ENCODE measurements at regions not wholly inside any gene's neighbourhood (a gene's known extent, or its start where the extent isn't known, plus 50 kb on each side); places are given as distances from the start of the nearest gene placed in this dataset.
"Not testable (repeated sequence)": the region's sequence is repeated elsewhere in the genome, so short reads cannot be mapped to it uniquely, and the experiment has no call there.

DNA sequence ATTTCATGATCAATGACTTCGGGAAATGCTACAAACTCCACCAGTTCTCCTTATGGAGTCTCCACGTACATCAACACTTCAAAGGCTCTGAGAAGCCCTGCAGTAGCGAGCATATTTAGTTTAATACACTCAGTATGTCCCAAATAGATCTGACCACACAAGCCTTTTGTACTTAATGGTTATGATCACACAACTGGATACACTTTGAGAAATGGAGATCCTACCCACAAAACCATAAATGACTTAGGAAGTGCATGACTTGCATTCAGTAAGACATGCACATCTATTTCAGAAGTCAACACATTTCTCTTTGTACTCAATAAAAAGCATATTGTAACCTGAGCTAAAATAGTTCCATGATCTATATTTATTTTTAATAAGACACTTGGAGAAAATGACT is 103.6 kb upstream of the SPATA12 start:
- H3K4me1 ChIP-seq (ENCODE audit: control insufficient read depth, insufficient read depth, low read length) = no peaks in the 10 kb centered on the region
- H3K9me3 ChIP-seq (ENCODE audit: control insufficient read depth, insufficient read depth, low read length) = no peaks in the 10 kb centered on the region
- no peak overlapping the region for H3K27ac ChIP-seq (ENCODE audit: low read depth, low read length)
- H3K4me3 ChIP-seq (ENCODE audit: low read depth, low read length) = no peak overlapping the region
- H3K9ac ChIP-seq (ENCODE audit: low read depth, low read length) = no peak overlapping the region
- no peaks in the 10 kb centered on the region for H3K27me3 ChIP-seq (ENCODE audit: control insufficient read depth, insufficient read depth, low read length)
- H3K36me3 ChIP-seq (ENCODE audit: control insufficient read depth, insufficient read depth, low read length) = no peaks in the 10 kb centered on the region

DNA sequence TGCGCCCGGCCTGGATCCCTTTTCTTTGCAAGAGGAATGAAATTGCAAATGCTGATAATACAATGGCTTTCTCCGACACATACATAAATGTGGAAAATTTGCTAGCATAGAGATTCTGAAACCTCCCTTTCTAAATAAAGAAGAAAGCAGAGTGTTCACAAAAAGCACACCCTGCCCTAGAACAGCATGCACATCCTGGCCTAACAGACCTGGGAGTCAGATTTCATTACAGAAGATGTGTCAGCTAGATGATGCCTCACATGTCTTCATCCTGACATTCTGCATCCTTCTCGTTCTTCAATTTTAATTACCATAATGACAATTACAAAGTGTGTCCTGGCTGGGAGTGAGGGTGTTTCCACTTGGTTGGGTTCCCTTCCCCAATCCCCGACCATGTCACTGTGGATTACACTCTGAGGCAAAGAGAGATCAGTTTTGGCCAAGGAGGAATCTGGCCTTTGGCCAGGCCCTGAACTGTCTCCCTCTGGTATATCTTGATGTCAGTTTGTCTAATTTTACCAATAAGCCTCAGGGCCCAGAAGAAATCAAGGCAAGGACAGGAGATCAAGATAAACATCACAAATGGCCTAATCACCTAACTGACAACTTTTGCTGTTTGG is 104.9 kb upstream of the SPATA12 start:
- Histone ChIP-seq H3K9ac (ENCODE audit: low read depth, low read length) (no peak overlapping the region), H3K9me3 (ENCODE audit: control insufficient read depth, insufficient read depth, low read length) (no peaks in the 10 kb centered on the region), H3K27me3 (ENCODE audit: control insufficient read depth, insufficient read depth, low read length) (no peaks in the 10 kb centered on the region), H3K4me1 (ENCODE audit: control insufficient read depth, insufficient read depth, low read length) (no peaks in the 10 kb centered on the region), H3K36me3 (ENCODE audit: control insufficient read depth, insufficient read depth, low read length) (no peaks in the 10 kb centered on the region), H3K27ac (ENCODE audit: low read depth, low read length) (no peak overlapping the region), H3K4me3 (ENCODE audit: low read depth, low read length) (no peak overlapping the region)

DNA sequence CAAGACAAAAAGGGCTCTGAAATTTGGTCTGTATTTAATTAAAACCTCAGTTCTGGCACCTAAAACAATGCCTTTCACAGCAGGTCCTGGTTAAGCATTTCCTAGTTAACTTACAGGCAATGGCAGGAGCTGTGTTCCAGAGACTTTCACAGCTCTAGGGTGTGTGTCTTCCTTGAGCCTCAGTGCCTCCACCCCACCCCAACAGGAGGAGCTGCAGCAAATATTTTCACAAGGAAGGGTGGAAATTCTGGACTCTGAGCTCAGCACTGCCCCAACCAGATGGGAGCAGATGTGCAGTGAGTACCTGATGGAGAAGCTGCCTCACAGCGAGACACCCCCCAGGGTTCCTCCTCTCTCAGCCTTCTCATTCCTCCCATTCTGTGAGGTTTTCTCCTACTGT is 106.3 kb upstream of the SPATA12 start:
- Histone ChIP-seq H3K36me3 (ENCODE audit: control insufficient read depth, insufficient read depth, low read length) (no peaks in the 10 kb centered on the region), H3K9me3 (ENCODE audit: control insufficient read depth, insufficient read depth, low read length) (no peaks in the 10 kb centered on the region), H3K4me1 (ENCODE audit: control insufficient read depth, insufficient read depth, low read length) (no peaks in the 10 kb centered on the region), H3K9ac (ENCODE audit: low read depth, low read length) (no peak overlapping the region), H3K27ac (ENCODE audit: low read depth, low read length) (no peak overlapping the region), H3K4me3 (ENCODE audit: low read depth, low read length) (no peak overlapping the region), H3K27me3 (ENCODE audit: control insufficient read depth, insufficient read depth, low read length) (no peaks in the 10 kb centered on the region)

DNA sequence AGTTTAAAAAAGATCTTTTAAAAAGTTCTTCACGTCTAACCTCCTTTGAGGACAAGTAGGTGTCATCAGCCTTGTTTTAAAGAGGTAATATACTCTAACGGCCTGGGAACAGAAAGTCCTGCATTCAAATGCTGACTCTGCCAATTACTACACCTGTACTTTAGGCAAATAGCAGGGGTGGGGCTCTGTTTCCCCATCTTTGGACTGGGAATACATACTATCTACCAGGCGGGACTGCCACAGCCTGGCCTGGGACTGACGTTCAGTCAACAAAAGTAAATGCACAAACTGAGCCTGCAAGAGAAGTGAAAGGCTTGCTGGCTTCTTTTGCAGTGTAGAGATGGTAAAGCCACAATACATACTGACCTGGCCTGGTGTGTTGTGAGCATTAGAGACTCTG is 107.6 kb upstream of the SPATA12 start:
- Histone ChIP-seq H3K4me3 (ENCODE audit: low read depth, low read length) (no peak overlapping the region), H3K27ac (ENCODE audit: low read depth, low read length) (no peak overlapping the region), H3K4me1 (ENCODE audit: control insufficient read depth, insufficient read depth, low read length) (no peaks in the 10 kb centered on the region), H3K27me3 (ENCODE audit: control insufficient read depth, insufficient read depth, low read length) (no peaks in the 10 kb centered on the region), H3K9ac (ENCODE audit: low read depth, low read length) (no peak overlapping the region), H3K9me3 (ENCODE audit: control insufficient read depth, insufficient read depth, low read length) (no peaks in the 10 kb centered on the region), H3K36me3 (ENCODE audit: control insufficient read depth, insufficient read depth, low read length) (no peaks in the 10 kb centered on the region)

DNA sequence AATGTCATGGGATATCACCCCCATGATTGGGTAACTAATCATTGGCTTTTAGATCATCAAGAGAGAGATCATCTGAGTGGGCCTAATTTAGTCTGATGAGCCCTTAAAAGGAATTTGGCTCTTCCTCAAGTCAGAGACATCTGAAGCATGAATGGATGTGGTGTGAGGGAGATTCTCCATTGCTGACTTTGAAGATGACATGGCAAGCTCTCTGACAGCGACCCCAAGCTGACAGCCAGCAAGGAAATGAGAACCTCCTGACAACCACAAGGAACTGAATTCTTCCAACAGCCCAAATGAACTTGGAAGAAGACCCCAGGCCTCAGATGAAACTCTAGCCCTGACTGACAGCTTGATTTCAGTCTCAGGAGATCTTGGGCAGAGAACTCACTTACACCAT is 108.4 kb upstream of the SPATA12 start:
- Histone ChIP-seq H3K27ac (ENCODE audit: low read depth, low read length) (no peak overlapping the region), H3K36me3 (ENCODE audit: control insufficient read depth, insufficient read depth, low read length) (no peaks in the 10 kb centered on the region), H3K4me3 (ENCODE audit: low read depth, low read length) (no peak overlapping the region), H3K27me3 (ENCODE audit: control insufficient read depth, insufficient read depth, low read length) (no peaks in the 10 kb centered on the region), H3K4me1 (ENCODE audit: control insufficient read depth, insufficient read depth, low read length) (no peaks in the 10 kb centered on the region), H3K9ac (ENCODE audit: low read depth, low read length) (no peak overlapping the region), H3K9me3 (ENCODE audit: control insufficient read depth, insufficient read depth, low read length) (no peaks in the 10 kb centered on the region)

DNA sequence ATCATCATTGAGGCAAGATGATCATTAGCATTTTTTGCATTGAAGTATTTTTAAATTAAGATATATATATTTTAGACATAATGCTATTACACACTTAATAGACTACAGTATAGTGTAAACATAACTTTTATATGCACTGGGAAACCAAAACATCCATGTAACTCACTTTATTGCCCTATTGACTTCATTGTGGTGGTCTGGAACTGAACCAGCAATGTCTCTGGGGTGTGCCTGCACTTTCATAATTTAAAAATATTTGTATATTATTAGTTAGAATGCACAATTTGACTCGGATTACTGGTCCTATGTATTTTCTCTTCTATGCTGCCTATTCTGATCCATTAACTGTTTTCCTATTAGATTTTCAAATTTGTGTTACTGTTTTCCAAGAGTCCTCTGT is 109.1 kb upstream of the SPATA12 start:
- Histone ChIP-seq H3K9ac (ENCODE audit: low read depth, low read length) (no peak overlapping the region), H3K4me3 (ENCODE audit: low read depth, low read length) (no peak overlapping the region), H3K36me3 (ENCODE audit: control insufficient read depth, insufficient read depth, low read length) (no peaks in the 10 kb centered on the region), H3K27me3 (ENCODE audit: control insufficient read depth, insufficient read depth, low read length) (no peaks in the 10 kb centered on the region), H3K27ac (ENCODE audit: low read depth, low read length) (no peak overlapping the region), H3K9me3 (ENCODE audit: control insufficient read depth, insufficient read depth, low read length) (no peaks in the 10 kb centered on the region), H3K4me1 (ENCODE audit: control insufficient read depth, insufficient read depth, low read length) (no peaks in the 10 kb centered on the region)

DNA sequence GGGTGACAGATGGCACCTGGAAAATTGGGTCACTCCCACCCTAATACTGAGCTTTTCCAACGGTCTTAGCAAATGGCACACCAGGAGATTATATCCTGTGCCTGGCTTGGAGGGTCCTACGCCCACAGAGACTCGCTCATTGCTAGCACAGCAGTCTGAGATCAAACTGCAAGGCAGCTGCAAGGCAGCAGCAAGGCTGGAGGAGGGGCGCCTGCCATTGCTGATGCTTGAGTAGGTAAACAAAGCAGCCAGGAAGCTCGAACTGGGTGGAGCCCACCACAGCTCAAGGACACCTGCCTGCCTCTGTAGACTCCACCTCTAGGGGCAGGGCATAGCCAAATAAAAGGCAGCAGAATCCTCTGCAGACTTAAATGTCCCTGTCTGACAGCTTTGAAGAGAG is 115.1 kb upstream of the SPATA12 start:
- not testable (repeated sequence) for H3K9me3 ChIP-seq (ENCODE audit: control insufficient read depth, insufficient read depth, low read length); H3K9ac ChIP-seq (ENCODE audit: low read depth, low read length); H3K4me3 ChIP-seq (ENCODE audit: low read depth, low read length); H3K27me3 ChIP-seq (ENCODE audit: control insufficient read depth, insufficient read depth, low read length); H3K36me3 ChIP-seq (ENCODE audit: control insufficient read depth, insufficient read depth, low read length); H3K4me1 ChIP-seq (ENCODE audit: control insufficient read depth, insufficient read depth, low read length); H3K27ac ChIP-seq (ENCODE audit: low read depth, low read length)

DNA sequence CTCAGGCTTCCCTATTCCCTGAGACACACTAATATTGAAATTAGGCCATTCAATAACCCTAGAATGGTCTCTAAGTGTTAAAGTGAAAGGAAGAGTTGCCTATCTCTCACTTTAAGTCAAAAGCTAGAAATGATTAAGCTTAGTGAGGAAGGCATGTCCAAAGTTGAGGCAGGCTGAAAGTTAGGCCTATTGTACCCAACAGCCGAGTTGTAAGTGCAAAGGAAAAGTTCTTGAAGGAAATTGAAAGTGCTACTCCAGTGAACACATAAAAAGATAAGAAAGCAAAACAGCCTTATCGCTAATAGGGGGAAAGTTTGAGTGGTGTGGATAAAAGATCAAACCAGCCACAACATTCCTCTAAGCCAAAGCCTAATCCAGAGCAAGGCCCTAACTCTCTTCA is 117.9 kb upstream of the SPATA12 start:
- Histone ChIP-seq H3K4me1 (ENCODE audit: control insufficient read depth, insufficient read depth, low read length) (no peaks in the 10 kb centered on the region), H3K9ac (ENCODE audit: low read depth, low read length) (no peak overlapping the region)

DNA sequence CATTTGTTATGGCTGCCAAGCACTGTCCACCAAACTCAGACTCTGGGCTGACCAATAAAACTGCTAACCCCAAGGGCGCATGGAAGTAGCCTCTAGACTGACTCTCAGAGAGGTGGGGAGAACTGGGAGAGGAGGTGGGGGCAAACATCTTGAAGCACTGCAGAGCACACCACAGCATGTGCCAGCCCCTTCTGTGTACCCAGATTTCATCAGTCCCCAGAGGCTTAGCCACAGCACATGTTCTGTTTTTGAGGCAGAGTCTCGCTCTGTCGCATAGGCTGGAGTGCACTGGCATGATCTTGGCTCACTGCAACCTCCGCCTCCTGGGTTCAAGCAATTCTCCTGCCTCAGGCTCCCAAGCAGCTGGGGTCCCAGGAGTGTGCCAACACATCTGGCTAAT is 119.5 kb upstream of the SPATA12 start:
- peaks cover 3% of the 10 kb centered on the region; the same call in 1 of the 2 replicates for H3K9me3 ChIP-seq (ENCODE audit: control insufficient read depth, insufficient read depth, low read length)
- no peaks in the 10 kb centered on the region for H3K27me3 ChIP-seq (ENCODE audit: control insufficient read depth, insufficient read depth, low read length)
- no peak overlapping the region for H3K9ac ChIP-seq (ENCODE audit: low read depth, low read length)
- no peak overlapping the region for H3K27ac ChIP-seq (ENCODE audit: low read depth, low read length)
- H3K4me1 ChIP-seq (ENCODE audit: control insufficient read depth, insufficient read depth, low read length) = no peaks in the 10 kb centered on the region
- no peak overlapping the region for H3K4me3 ChIP-seq (ENCODE audit: low read depth, low read length)
- H3K36me3 ChIP-seq (ENCODE audit: control insufficient read depth, insufficient read depth, low read length) = no peaks in the 10 kb centered on the region

More for the DNA sequence above, 117.9 kb upstream of the SPATA12 start:
- Histone ChIP-seq H3K9me3 (ENCODE audit: control insufficient read depth, insufficient read depth, low read length) (peaks cover 3% of the 10 kb centered on the region; the same call in 1 of the 2 replicates), H3K36me3 (ENCODE audit: control insufficient read depth, insufficient read depth, low read length) (no peaks in the 10 kb centered on the region), H3K27ac (ENCODE audit: low read depth, low read length) (no peak overlapping the region), H3K4me3 (ENCODE audit: low read depth, low read length) (no peak overlapping the region), H3K27me3 (ENCODE audit: control insufficient read depth, insufficient read depth, low read length) (no peaks in the 10 kb centered on the region)

DNA sequence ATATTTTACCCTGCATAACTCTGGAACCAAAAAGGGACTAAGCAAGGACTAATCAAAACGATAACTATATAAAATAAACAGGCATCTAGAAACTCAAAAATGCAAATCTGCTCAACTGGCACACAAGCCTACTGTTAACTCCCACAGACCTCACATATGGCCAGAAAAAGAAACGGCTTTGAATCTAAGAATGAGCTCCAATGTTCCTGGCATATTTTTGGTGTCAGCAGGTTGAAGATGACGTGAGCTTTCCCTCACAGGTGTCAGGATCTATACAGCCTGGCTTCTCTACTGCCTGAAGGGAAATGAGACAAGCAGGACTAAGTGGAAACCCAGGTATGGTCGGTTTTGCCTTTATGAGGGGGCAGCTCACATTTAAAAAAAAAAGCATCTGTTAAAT is 120.1 kb upstream of the SPATA12 start:
- Histone ChIP-seq H3K9me3 (ENCODE audit: control insufficient read depth, insufficient read depth, low read length) (peaks cover 3% of the 10 kb centered on the region; the same call in 1 of the 2 replicates), H3K27ac (ENCODE audit: low read depth, low read length) (no peak overlapping the region), H3K36me3 (ENCODE audit: control insufficient read depth, insufficient read depth, low read length) (no peaks in the 10 kb centered on the region), H3K9ac (ENCODE audit: low read depth, low read length) (no peak overlapping the region), H3K4me3 (ENCODE audit: low read depth, low read length) (no peak overlapping the region), H3K4me1 (ENCODE audit: control insufficient read depth, insufficient read depth, low read length) (no peaks in the 10 kb centered on the region), H3K27me3 (ENCODE audit: control insufficient read depth, insufficient read depth, low read length) (no peaks in the 10 kb centered on the region)

DNA sequence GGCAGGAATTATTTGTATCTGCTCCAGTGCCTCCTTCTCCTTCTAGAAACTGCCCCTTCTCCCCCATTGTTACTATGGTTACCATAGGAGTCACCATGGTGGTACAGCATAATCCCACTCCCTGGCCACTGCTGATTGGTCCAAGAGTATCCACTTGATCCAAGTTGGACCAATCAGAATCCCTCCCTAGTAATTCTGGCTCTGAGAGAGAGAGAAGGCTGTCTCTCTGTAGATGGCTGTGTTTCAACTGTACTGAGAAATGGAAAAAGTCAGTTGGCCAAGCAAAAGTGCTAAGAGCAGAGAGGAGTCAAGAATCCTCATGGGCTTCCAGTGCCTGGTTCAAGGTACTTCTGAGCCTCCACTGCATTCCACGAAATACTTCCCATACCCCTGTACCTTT is 120.6 kb upstream of the SPATA12 start:
- H3K4me3 ChIP-seq (ENCODE audit: low read depth, low read length) = no peak overlapping the region

DNA sequence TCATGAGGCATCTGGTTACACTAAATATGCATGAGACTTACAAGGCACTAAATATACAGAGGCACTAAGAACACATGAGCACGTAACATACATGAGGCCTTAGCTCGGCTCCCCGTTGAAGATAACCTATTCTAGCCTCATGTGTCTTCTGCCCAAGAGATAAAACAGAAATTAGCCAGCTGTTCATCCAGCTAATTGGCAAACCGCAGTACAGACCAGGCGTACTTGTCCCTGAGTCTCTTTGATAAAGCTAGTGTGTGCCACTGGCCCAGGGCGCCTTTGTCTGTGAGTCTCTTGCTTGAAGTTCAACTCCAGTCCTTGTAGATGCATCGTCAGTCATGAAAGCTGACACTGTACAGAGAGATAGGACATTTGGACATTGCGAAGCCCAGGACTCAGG is 121.9 kb upstream of the SPATA12 start:
- Histone ChIP-seq H3K9me3 (ENCODE audit: control insufficient read depth, insufficient read depth, low read length) (no peaks in the 10 kb centered on the region), H3K27me3 (ENCODE audit: control insufficient read depth, insufficient read depth, low read length) (no peaks in the 10 kb centered on the region), H3K27ac (ENCODE audit: low read depth, low read length) (no peak overlapping the region)

More for the DNA sequence above, 120.6 kb upstream of the SPATA12 start:
- Histone ChIP-seq H3K36me3 (ENCODE audit: control insufficient read depth, insufficient read depth, low read length) (no peaks in the 10 kb centered on the region), H3K9ac (ENCODE audit: low read depth, low read length) (no peak overlapping the region), H3K9me3 (ENCODE audit: control insufficient read depth, insufficient read depth, low read length) (peaks cover 3% of the 10 kb centered on the region; the same call in 1 of the 2 replicates), H3K4me1 (ENCODE audit: control insufficient read depth, insufficient read depth, low read length) (no peaks in the 10 kb centered on the region), H3K27ac (ENCODE audit: low read depth, low read length) (no peak overlapping the region), H3K27me3 (ENCODE audit: control insufficient read depth, insufficient read depth, low read length) (no peaks in the 10 kb centered on the region)

More for the DNA sequence above, 121.9 kb upstream of the SPATA12 start:
- H3K9ac ChIP-seq (ENCODE audit: low read depth, low read length) = no peak overlapping the region
- H3K4me1 ChIP-seq (ENCODE audit: control insufficient read depth, insufficient read depth, low read length) = no peaks in the 10 kb centered on the region
- H3K36me3 ChIP-seq (ENCODE audit: control insufficient read depth, insufficient read depth, low read length) = no peaks in the 10 kb centered on the region
- H3K4me3 ChIP-seq (ENCODE audit: low read depth, low read length) = no peak overlapping the region

All from HUES48 (cell line).